Esophagus (tissue), 2 donors: ENCODE measurements at regions not wholly inside any gene's neighbourhood (a gene's known extent, or its start where the extent isn't known, plus 50 kb on each side); places are given as distances from the start of the nearest gene placed in this dataset.
"Not testable (repeated sequence)": the region's sequence is repeated elsewhere in the genome, so short reads cannot be mapped to it uniquely, and the experiment has no call there.

Experiments
- H3K27ac ChIP-seq, 2 donors: one replicate each; pipeline ENCODE4 v1.5.1; 2013; ENCODE audit warnings: low read depth in 2 of 2, mild to moderate bottlenecking in 2 of 2, inconsistent platforms in 1 of 2, low read length in 1 of 2, moderate library complexity in 1 of 2
- H3K27me3 ChIP-seq, 2 donors: one replicate each; pipeline ENCODE4 v1.6.1; 2013; ENCODE audit warnings: low read length in 2 of 2, control low read depth in 1 of 2, mild to moderate bottlenecking in 1 of 2; ENCODE audit not compliant: insufficient read depth in 2 of 2, control insufficient read depth in 1 of 2
- H3K36me3 ChIP-seq, 2 donors: one replicate each; pipeline ENCODE4 v1.6.1; 2013; ENCODE audit warnings: low read length in 1 of 2; ENCODE audit not compliant: control insufficient read depth in 2 of 2, insufficient read depth in 2 of 2
- H3K4me1 ChIP-seq, 2 donors: one replicate each; pipeline ENCODE4 v1.6.1; 2013; ENCODE audit warnings: low read length in 1 of 2; ENCODE audit not compliant: control insufficient read depth in 2 of 2, insufficient read depth in 2 of 2
- H3K4me3 ChIP-seq, 2 donors: one replicate each; pipeline ENCODE4 v1.5.1; 2013; ENCODE audit warnings: low read length in 2 of 2, mild to moderate bottlenecking in 2 of 2, low read depth in 1 of 2, moderate library complexity in 1 of 2
- H3K9me3 ChIP-seq, 2 donors: one replicate each; pipeline ENCODE4 v1.6.1; 2013; ENCODE audit warnings: mild to moderate bottlenecking in 2 of 2, low read depth in 1 of 2, low read length in 1 of 2, moderate library complexity in 1 of 2; ENCODE audit not compliant: control insufficient read depth in 2 of 2, insufficient read depth in 1 of 2
- WGBS, 2 donors: extraction: QIAGEN DNeasy Blood & Tissue Kit; methylation state at CpG; one replicate each; pipeline ENCODE4 v1.1.7; 2013; 5-methylcytosine and 5-hydroxymethylcytosine counted together
- donor health status: healthy with polysubstance abuse.
- donor health status: Bipolar disorder and iron deficiency.

DNA sequence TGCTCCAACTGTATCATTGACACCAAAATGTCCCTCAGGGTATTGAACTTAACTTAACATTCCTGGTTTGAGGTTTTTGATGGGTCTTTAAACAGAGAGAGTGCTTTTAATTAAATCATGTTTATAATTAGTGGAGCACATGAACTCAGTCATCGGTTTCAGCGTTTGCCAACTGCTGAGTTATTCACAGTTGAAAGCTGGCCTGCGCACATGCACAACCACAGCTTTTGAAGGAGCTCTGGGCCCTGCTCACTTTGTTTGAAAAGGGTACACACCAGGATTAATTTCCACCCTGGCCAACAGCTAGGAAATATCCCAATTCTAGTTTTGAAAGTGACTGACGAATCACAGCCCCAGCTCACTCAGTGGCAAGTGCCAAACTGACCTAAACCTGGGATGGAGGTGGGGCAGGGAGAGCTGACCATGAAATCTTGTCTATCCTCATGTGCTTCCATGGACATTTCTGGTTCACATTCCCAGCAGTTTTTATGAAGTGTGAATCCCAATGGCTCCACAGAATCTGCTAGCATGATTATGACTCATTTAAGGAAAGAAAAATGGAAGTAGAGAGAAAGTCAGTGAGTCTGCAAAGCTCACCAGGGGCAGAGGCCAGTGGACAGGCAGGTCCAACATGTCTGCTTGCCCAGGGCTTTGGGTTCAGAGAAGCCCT, 247.8 kb downstream of the FNDC1 start:
- Histone ChIP-seq H3K36me3 (no peaks in the 10 kb centered on the region), H3K4me1 (no peaks in the 10 kb centered on the region), H3K9me3 (no peaks in the 10 kb centered on the region), H3K27me3 (no peaks in the 10 kb centered on the region), H3K27ac (no peak overlapping the region), H3K4me3 (no peak overlapping the region)
- 76 to 78% methylated on average over 4 of the region's 4 CpGs for whole genome bisulfite sequencing, 2 donors

DNA sequence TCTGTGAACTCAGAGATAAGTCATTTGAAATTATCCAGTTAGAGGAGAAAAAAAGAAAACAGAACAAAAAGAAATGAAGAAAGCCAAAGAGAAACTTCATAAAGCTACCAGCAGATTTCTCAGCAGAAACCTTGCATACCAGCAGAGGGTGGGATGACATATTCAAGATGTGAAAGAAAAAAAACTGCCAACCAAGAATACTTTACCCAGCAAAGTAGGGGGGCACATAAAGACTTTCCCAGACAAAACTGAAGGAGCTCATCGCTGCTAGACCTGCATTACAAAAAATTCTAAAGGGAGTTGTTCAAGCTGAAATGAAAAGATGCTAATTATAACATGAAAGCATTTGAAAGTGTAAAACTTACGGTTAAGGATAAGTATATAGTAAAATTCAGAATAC, 246.3 kb downstream of the FNDC1 start:
- no peaks in the 10 kb centered on the region for H3K4me1 ChIP-seq
- H3K27ac ChIP-seq = no peak overlapping the region
- WGBS, 2 donors = 78 to 79% methylated on average over 2 of the region's 2 CpGs
- H3K36me3 ChIP-seq = no peaks in the 10 kb centered on the region
- no peak overlapping the region for H3K4me3 ChIP-seq
- H3K27me3 ChIP-seq = no peaks in the 10 kb centered on the region
- no peaks in the 10 kb centered on the region for H3K9me3 ChIP-seq

DNA sequence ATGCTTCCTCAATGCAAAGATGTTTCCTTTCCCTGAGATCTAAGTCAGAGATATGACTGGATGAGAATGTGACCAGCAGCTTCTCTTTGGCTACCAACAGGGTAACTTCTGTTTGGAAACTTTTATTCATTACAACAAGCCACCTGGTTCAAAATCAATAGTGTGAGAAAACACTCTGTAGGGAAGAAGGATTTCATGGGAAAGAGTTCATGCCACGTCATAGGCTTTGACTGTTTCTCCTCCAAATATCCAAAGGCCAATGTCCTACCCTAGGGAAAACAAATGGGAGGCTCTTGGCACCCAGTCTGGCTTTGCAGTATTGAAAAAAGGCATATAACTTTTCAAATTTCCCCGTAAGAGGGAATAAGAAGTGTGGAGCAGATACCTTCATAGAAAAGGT, 245.5 kb downstream of the FNDC1 start:
- H3K27me3 ChIP-seq = no peaks in the 10 kb centered on the region
- H3K4me3 ChIP-seq = no peak overlapping the region
- H3K4me1 ChIP-seq = no peaks in the 10 kb centered on the region
- 63 to 72% methylated on average over 2 of the region's 2 CpGs for WGBS, 2 donors
- no peaks in the 10 kb centered on the region for H3K9me3 ChIP-seq
- H3K36me3 ChIP-seq = no peaks in the 10 kb centered on the region
- no peak overlapping the region for H3K27ac ChIP-seq

DNA sequence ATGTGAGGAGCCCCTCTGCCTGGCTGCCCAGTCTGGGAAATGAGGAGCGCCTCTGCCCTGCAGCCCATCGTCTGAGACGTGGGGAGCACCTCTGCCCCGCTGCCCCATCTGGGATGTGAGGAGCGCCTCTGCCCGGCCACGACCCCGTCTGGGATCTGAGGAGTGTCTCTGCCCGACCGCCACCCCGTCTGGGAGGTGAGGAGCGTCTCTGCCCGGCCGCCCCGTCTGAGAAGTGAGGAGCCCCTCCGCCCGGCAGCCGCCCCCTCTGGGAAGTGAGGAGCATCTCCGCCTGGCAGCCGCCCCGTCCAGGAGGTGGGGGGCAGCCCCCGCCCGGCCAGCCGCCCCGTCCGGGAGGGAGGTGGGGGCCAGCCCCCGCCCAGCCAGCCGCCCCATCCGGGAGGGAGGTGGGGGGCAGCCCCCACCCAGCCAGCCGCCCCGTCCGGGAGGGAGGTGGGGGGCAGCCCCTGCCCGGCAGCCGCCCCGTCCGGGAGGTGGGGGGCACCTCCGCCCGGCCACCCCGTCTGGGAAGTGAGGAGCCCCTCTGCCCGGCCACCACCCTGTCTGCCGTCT, 238.1 kb downstream of the FNDC1 start:
- H3K9me3 ChIP-seq, H3K4me3 ChIP-seq, H3K27me3 ChIP-seq, H3K4me1 ChIP-seq, H3K27ac ChIP-seq, H3K36me3 ChIP-seq: not testable (repeated sequence)
- WGBS, 2 donors = 95% methylated on average over 28 to 41 of the region's 41 CpGs

DNA sequence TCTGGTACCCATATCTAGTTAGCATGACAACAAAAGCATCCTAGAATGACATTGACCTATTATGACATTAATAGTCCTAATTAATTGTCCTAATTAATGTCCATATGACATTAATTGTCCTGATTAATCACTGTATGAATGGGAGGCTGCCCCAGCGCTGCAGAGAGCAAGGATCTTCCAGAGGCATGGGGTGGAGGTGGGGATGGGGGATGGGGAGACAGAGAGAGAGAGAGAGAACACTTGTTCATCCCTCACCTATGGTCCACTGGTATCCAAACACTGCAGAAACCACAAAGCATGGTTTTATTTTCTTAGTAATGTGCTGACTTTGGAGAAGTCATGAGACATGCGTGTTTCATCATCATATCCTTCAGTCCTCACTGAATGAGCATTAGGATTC, 235.1 kb downstream of the FNDC1 start:
- no peak overlapping the region for H3K27ac ChIP-seq

DNA sequence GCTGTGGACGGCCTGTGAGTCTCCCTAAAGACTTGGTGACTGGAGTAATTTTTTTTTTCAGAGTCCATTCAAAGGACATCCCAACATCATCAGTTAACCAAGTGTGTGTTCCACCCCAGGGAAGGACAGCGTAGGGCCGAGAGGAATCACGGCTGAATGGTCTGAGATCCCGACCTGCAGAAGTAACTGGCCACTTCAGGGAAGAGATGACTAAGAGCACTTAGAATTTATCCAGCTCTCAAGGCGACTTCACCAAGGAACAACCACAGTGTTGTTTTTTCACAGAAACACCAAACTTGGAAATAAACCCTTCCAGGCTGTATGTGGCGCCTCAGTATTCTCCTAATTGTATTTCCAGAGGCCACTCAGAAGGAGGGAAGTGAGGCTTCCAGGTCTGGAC, 231.6 kb downstream of the FNDC1 start:
- no peaks in the 10 kb centered on the region for H3K36me3 ChIP-seq
- peaks cover 0 to 4% of the 10 kb centered on the region in 2 donors for H3K9me3 ChIP-seq
- no peaks in the 10 kb centered on the region for H3K4me1 ChIP-seq
- H3K27ac ChIP-seq = no peak overlapping the region
- WGBS, 2 donors = 80 to 85% methylated on average over 7 of the region's 7 CpGs
- H3K4me3 ChIP-seq = no peak overlapping the region
- H3K27me3 ChIP-seq = no peaks in the 10 kb centered on the region

More for the DNA sequence above, 235.1 kb downstream of the FNDC1 start:
- H3K4me3 ChIP-seq = no peak overlapping the region
- H3K4me1 ChIP-seq = no peaks in the 10 kb centered on the region
- WGBS, 2 donors = 76 to 83% methylated on average over 2 of the region's 2 CpGs
- no peaks in the 10 kb centered on the region for H3K36me3 ChIP-seq
- H3K27me3 ChIP-seq = no peaks in the 10 kb centered on the region
- H3K9me3 ChIP-seq = peaks cover 0 to 4% of the 10 kb centered on the region in 2 donors

DNA sequence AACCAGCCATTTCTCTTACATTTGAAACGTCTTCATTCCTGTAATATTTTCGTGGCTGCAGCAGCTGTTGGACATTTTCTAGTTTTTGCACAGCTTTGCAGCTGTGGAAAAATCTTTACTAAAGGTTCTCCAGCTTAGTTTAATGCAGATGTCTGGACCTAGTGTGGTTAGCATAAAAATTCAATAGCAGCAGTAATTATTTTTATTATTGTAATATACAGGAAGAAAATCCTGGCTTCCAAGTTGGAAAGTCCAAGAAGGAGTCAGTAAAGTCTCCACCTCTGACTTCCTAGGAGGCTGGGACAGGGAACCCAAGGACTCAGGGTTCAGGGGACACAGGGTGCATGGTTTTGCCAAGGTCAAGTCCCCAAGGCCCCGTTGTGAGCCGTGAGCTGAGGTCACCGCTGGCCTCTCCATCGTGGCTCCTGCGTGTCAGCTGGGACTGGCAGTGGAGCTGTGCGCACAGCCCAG, 230.6 kb downstream of the FNDC1 start:
- no peak overlapping the region for H3K4me3 ChIP-seq
- no peaks in the 10 kb centered on the region for H3K4me1 ChIP-seq
- H3K27me3 ChIP-seq = no peaks in the 10 kb centered on the region
- H3K27ac ChIP-seq = no peak overlapping the region
- H3K36me3 ChIP-seq = no peaks in the 10 kb centered on the region
- H3K9me3 ChIP-seq = peaks cover 0 to 4% of the 10 kb centered on the region in 2 donors
- WGBS, 2 donors = 50 to 64% methylated on average over 8 of the region's 8 CpGs

DNA sequence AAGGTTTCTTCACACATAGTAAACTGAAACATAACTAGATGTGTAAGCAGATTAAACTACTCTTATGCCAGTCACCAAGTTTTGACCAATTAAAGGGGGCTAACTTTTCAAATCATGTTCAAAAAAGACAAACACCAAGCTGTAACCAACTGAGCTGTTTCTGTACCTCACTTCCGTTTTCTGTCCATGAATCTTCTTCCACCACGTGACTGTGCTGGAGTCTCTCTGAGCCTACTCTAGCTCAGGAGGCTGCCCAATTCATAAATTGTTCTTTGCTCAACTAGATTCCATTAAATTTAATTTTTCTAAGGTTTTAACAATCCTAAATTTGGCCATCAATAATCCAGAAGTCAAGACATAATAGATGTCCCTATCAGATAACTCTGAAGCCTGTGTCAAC, 229.4 kb downstream of the FNDC1 start:
- no peaks in the 10 kb centered on the region for H3K36me3 ChIP-seq
- no peak overlapping the region for H3K4me3 ChIP-seq
- WGBS, 2 donors = 78 to 80% methylated on average over 2 of the region's 2 CpGs
- H3K27me3 ChIP-seq = no peaks in the 10 kb centered on the region
- peaks cover 0 to 4% of the 10 kb centered on the region in 2 donors for H3K9me3 ChIP-seq
- no peak overlapping the region for H3K27ac ChIP-seq
- no peaks in the 10 kb centered on the region for H3K4me1 ChIP-seq

DNA sequence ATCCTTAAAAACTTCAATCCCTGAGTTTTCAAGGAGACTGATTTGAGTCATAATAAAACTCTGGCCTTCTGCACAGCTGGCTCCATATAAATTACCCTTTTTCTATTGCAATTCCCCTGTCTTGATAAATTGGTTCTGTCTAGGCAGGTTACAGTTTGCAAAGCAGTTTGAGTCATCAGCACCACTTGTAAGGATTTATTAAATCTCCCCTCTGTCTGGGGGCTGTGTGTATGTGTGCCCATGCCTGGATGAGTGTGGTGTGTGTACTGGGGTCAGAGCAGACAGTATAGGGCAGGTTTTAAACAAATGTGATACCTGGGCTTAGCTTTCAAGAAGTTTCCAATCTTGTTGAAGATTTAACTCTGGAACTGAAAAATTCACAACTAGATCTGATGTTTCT, 228.6 kb downstream of the FNDC1 start:
- Histone ChIP-seq H3K27ac (no peak overlapping the region), H3K27me3 (no peaks in the 10 kb centered on the region), H3K9me3 (peaks cover 0 to 4% of the 10 kb centered on the region in 2 donors), H3K4me1 (no peaks in the 10 kb centered on the region), H3K4me3 (no peak overlapping the region), H3K36me3 (no peaks in the 10 kb centered on the region)

DNA sequence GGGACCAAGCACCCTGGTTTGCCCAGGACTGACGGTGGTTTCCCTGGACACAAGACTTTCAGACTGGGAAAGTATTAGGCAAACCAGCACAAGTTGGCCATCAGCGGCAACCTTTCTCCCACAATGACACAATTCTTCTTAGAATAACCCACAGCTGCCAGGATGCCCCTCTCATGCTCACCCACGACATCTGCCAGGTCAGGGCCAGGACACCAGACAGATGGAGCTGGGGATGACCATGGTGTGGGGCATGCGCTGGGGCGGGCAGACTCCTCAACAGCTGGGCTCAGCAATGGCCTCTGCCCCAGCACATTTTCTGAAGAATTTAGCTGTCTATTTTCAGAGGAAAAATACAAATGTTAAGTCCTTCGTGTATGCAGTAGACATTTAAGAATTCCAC, 226.4 kb downstream of the FNDC1 start:
- no peak overlapping the region for H3K27ac ChIP-seq
- H3K9me3 ChIP-seq = no peaks in the 10 kb centered on the region
- 83% methylated on average over 6 of the region's 6 CpGs for WGBS, 2 donors
- no peak overlapping the region for H3K4me3 ChIP-seq
- H3K4me1 ChIP-seq = no peaks in the 10 kb centered on the region
- no peaks in the 10 kb centered on the region for H3K27me3 ChIP-seq
- no peaks in the 10 kb centered on the region for H3K36me3 ChIP-seq
